Liver (tissue), 7 donors: ENCODE measurements at regions not wholly inside any gene's neighbourhood (a gene's known extent, or its start where the extent isn't known, plus 50 kb on each side); places are given as distances from the start of the nearest gene placed in this dataset.

Experiments
- DNase-seq: peaks from one replicate; pipeline ENCODE4 v3.0.0-alpha.2; 2017; ENCODE audit warnings: low spot score
- H3K27ac ChIP-seq, 2 donors: one replicate each; pipeline ENCODE4 v1.7.0; 2013; ENCODE audit warnings: inconsistent platforms in 2 of 2, low read length in 2 of 2, control low read depth in 1 of 2, low read depth in 1 of 2, mild to moderate bottlenecking in 1 of 2
- H3K27me3 ChIP-seq, 4 donors: one replicate each; pipeline versions ENCODE4 v1.6.1 to v1.7.0; 2013; ENCODE audit warnings: low read length in 3 of 4, inconsistent platforms in 1 of 4, mild to moderate bottlenecking in 1 of 4, moderate library complexity in 1 of 4; ENCODE audit not compliant: control insufficient read depth in 4 of 4, insufficient read depth in 4 of 4
- H3K36me3 ChIP-seq, 4 donors: one replicate each; pipeline versions ENCODE4 v1.6.1 to v1.7.0; 2013; ENCODE audit warnings: low read length in 3 of 4, mild to moderate bottlenecking in 3 of 4, low read depth in 1 of 4, moderate library complexity in 1 of 4; ENCODE audit not compliant: control insufficient read depth in 4 of 4, insufficient read depth in 3 of 4
- H3K4me1 ChIP-seq, 4 donors: one replicate each; pipeline versions ENCODE4 v1.6.1 to v1.7.0; 2013; ENCODE audit warnings: low read length in 3 of 4, mild to moderate bottlenecking in 3 of 4, moderate library complexity in 1 of 4; ENCODE audit not compliant: control insufficient read depth in 4 of 4, insufficient read depth in 4 of 4
- H3K4me3 ChIP-seq, 3 donors: one replicate each; pipeline versions ENCODE4 v1.6.1 to v1.7.0; 2013; ENCODE audit warnings: low read length in 3 of 3, control low read depth in 1 of 3, low read depth in 1 of 3, mild to moderate bottlenecking in 1 of 3
- H3K9ac ChIP-seq, 2 donors: one replicate each; pipeline ENCODE4 v1.7.0; 2013; ENCODE audit warnings: low read length in 2 of 2, mild to moderate bottlenecking in 2 of 2, moderate library complexity in 2 of 2, control low read depth in 1 of 2, low read depth in 1 of 2
- H3K9me3 ChIP-seq, 4 donors: one replicate each; pipeline versions ENCODE4 v1.6.1 to v1.7.0; 2013; ENCODE audit warnings: low read length in 3 of 4; ENCODE audit not compliant: control insufficient read depth in 4 of 4
- EGR1 ChIP-seq, 2 donors: IDR thresholded peaks; 2 replicates each; pipeline ENCODE4 v1.6.1; 2016 to 2018; ENCODE audit warnings: antibody characterized with exemption in 2 of 2, low read depth in 2 of 2
- FOXA2 ChIP-seq: IDR thresholded peaks from 2 replicates; pipeline ENCODE4 v1.6.1; 2016; ENCODE audit warnings: antibody characterized with exemption
- GABPA ChIP-seq, 2 donors: IDR thresholded peaks in 1 of 2; conservative IDR thresholded peaks in 1 of 2; 2 replicates each; pipeline ENCODE4 v1.6.1; 2016; ENCODE audit warnings: antibody characterized with exemption in 2 of 2, mild to moderate bottlenecking in 1 of 2, moderate library complexity in 1 of 2
- HNF4A ChIP-seq, 2 donors: conservative IDR thresholded peaks; 2 replicates each; pipeline ENCODE4 v1.6.1; 2016; ENCODE audit warnings: antibody characterized with exemption in 2 of 2, mild to moderate bottlenecking in 2 of 2
- HNF4G ChIP-seq: IDR thresholded peaks from 2 replicates; pipeline ENCODE4 v1.6.1; 2016; ENCODE audit warnings: antibody characterized with exemption
- JUND ChIP-seq, 2 donors: IDR thresholded peaks; 2 replicates each; pipeline ENCODE4 v1.6.1; 2016; ENCODE audit warnings: antibody characterized with exemption in 2 of 2
- NR2F2 ChIP-seq: IDR thresholded peaks from 2 replicates; pipeline ENCODE4 v1.6.1; 2016; ENCODE audit warnings: antibody characterized with exemption
- RAD21 ChIP-seq, 2 donors: IDR thresholded peaks; 2 replicates each; pipeline ENCODE4 v1.6.1; 2016; ENCODE audit warnings: antibody characterized with exemption in 2 of 2, mild to moderate bottlenecking in 2 of 2
- RXRA ChIP-seq, 2 donors: IDR thresholded peaks; 2 replicates each; pipeline ENCODE4 v1.6.1; 2017 to 2018; ENCODE audit warnings: antibody characterized with exemption in 2 of 2, mild to moderate bottlenecking in 1 of 2
- SP1 ChIP-seq: IDR thresholded peaks from 2 replicates; pipeline ENCODE4 v1.6.1; 2018; ENCODE audit warnings: antibody characterized with exemption, mild to moderate bottlenecking
- YY1 ChIP-seq: IDR thresholded peaks from 2 replicates; pipeline ENCODE4 v1.6.1; 2016; ENCODE audit warnings: antibody characterized with exemption, mild to moderate bottlenecking
- WGBS: extraction: QIAGEN DNeasy Blood & Tissue Kit; methylation state at CpG from one replicate; pipeline ENCODE4 v1.1.7; 2013; 5-methylcytosine and 5-hydroxymethylcytosine counted together
- TF ChIP-seq, protein P1 (sequence below): IDR thresholded peaks from 2 replicates; pipeline ENCODE4 v1.6.1; 2016; ENCODE audit warnings: antibody characterized with exemption
- TF ChIP-seq, protein P2 (sequence below): IDR thresholded peaks from 2 replicates; pipeline ENCODE4 v1.6.1; 2016; ENCODE audit warnings: antibody characterized with exemption
- TF ChIP-seq, protein P3 (sequence below): IDR thresholded peaks from 2 replicates; pipeline ENCODE4 v1.6.1; 2016; ENCODE audit warnings: antibody characterized with exemption, mild to moderate bottlenecking
- TF ChIP-seq, protein P4 (sequence below): IDR thresholded peaks from 2 replicates; pipeline ENCODE4 v1.6.1; 2016; ENCODE audit warnings: antibody characterized with exemption
- donor health status: healthy.
- donor health status: healthy.
- donor health status: healthy.
- donor health status: healthy.

DNA sequence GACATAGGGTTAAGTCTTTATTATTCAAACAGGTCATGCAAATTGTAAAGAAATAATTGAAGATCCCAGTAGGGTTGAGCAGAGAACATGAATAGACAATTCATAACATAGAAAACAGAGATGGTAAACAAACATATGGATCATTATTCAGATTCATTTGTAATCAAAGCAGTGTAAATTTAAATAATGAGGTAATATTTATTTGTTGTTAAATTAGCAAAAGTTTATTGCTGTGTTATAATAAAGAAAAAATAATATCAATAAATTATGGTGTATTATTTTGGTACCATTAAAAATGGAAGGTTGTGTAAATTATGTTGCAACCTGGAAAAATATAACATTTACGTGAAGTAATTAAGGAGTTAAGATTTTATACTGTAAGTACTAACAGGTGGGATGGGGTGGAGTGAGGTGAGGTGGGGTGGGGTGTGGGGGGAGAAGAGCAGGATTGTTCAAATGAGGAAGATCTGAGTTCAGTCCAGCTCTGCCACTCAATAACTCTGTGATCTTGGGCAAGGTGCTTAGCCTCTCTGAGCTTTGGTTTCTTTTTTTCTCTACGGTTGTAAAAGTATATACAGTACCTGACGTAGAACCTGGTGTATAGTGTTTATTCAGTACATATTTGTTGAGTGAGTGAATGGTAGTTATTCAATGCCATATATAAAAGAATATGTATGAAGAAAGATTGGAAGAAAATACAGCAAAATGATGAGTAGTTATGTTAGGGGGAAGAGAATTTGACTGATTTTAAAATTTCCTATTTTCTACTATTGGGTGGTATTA lies 140.3 kb upstream of the KIF26B start (continued):
- TF ChIP-seq, protein P1, sequence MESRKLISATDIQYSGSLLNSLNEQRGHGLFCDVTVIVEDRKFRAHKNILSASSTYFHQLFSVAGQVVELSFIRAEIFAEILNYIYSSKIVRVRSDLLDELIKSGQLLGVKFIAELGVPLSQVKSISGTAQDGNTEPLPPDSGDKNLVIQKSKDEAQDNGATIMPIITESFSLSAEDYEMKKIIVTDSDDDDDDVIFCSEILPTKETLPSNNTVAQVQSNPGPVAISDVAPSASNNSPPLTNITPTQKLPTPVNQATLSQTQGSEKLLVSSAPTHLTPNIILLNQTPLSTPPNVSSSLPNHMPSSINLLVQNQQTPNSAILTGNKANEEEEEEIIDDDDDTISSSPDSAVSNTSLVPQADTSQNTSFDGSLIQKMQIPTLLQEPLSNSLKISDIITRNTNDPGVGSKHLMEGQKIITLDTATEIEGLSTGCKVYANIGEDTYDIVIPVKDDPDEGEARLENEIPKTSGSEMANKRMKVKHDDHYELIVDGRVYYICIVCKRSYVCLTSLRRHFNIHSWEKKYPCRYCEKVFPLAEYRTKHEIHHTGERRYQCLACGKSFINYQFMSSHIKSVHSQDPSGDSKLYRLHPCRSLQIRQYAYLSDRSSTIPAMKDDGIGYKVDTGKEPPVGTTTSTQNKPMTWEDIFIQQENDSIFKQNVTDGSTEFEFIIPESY, result no peak

DNA sequence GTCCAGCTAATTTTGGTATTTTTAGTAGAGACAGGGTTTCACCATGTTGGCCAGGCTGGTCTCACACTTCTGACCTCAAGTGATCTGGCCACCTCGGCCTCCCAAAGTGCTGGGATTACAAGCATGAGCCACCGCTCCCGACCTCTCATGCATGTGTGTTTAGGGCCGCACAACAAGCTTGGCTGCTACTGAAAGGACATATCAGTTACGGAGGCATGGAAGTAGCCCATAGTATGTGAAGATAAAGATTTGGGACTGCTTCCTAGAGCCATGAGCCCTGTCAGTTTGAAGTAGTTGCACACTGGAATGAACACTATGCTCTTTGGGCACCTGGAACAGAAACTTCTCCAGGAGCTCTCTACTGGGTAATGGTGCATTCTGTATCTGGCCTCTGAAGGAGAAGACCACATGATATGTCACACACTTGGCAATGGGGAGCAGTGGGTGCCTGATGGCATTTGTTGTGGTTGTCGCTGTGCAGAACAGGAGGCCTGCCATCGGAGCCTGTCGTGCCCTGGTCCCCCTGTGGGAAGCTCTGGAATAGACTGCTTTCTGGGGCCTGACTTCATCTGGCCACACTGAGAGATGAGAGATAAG lies 144.7 kb upstream of the KIF26B start:
- no peak overlapping the region for H3K4me3 ChIP-seq
- TF ChIP-seq EGR1 (IDR thresholded peaks at IDR 0.05; ENCODE audit: low read depth in 2 of 2) (no peak), GABPA (IDR thresholded peaks at IDR 0.05 in 1 of 2, conservative IDR thresholded peaks at IDR 0.05 in 1 of 2) (no peak)
- 98% methylated on average over 8 of the region's 8 CpGs for WGBS
- no peaks in the 10 kb centered on the region for H3K36me3 ChIP-seq
- H3K27ac ChIP-seq, result no peak overlapping the region
- no peaks in the 10 kb centered on the region for H3K9me3 ChIP-seq
- H3K9ac ChIP-seq, result no peak overlapping the region
- no peak for DNase-seq
- H3K4me1 ChIP-seq, result no peaks in the 10 kb centered on the region
- H3K27me3 ChIP-seq, result no peaks in the 10 kb centered on the region

DNA sequence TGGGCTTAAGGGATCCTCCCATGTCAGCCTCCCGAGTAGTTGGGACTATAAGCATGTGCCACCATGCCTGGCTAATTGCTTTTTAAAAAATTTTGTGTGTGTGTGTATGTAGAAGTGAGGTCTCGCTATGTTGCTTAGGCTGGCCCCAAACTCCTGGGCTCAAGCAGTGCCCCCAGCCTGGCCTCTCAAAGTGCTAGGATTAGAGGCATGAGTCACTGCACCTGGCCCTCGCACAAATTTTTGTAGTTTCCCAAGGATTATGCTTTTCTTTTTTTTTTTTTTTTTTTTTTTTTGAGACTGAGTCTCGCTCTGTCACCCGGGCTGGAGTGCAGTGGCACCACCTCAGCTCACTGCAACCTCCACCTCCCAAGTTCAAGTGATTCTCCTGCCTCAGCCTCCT lies 144.4 kb upstream of the HNRNPU start:
- Histone ChIP-seq H3K9ac (no peak overlapping the region), H3K4me1 (no peaks in the 10 kb centered on the region), H3K27ac (no peak overlapping the region), H3K36me3 (no peaks in the 10 kb centered on the region), H3K4me3 (no peak overlapping the region), H3K9me3 (no peaks in the 10 kb centered on the region), H3K27me3 (no peaks in the 10 kb centered on the region)
- DNase-seq, result no peak
- no peak for TF ChIP-seq NR2F2
- TF ChIP-seq, protein P2, sequence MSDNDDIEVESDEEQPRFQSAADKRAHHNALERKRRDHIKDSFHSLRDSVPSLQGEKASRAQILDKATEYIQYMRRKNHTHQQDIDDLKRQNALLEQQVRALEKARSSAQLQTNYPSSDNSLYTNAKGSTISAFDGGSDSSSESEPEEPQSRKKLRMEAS, result no peak
- TF ChIP-seq HNF4A (conservative IDR thresholded peaks at IDR 0.05), result no peak
- no peak for TF ChIP-seq YY1
- TF ChIP-seq EGR1 (IDR thresholded peaks at IDR 0.05; ENCODE audit: low read depth in 2 of 2), result no peak
- no peak for TF ChIP-seq RXRA (IDR thresholded peaks at IDR 0.05)
- no peak for TF ChIP-seq JUND (IDR thresholded peaks at IDR 0.05)
- TF ChIP-seq, protein P3, sequence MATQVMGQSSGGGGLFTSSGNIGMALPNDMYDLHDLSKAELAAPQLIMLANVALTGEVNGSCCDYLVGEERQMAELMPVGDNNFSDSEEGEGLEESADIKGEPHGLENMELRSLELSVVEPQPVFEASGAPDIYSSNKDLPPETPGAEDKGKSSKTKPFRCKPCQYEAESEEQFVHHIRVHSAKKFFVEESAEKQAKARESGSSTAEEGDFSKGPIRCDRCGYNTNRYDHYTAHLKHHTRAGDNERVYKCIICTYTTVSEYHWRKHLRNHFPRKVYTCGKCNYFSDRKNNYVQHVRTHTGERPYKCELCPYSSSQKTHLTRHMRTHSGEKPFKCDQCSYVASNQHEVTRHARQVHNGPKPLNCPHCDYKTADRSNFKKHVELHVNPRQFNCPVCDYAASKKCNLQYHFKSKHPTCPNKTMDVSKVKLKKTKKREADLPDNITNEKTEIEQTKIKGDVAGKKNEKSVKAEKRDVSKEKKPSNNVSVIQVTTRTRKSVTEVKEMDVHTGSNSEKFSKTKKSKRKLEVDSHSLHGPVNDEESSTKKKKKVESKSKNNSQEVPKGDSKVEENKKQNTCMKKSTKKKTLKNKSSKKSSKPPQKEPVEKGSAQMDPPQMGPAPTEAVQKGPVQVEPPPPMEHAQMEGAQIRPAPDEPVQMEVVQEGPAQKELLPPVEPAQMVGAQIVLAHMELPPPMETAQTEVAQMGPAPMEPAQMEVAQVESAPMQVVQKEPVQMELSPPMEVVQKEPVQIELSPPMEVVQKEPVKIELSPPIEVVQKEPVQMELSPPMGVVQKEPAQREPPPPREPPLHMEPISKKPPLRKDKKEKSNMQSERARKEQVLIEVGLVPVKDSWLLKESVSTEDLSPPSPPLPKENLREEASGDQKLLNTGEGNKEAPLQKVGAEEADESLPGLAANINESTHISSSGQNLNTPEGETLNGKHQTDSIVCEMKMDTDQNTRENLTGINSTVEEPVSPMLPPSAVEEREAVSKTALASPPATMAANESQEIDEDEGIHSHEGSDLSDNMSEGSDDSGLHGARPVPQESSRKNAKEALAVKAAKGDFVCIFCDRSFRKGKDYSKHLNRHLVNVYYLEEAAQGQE, result no peak
- no peak for TF ChIP-seq FOXA2
- TF ChIP-seq SP1, result no peak
- TF ChIP-seq GABPA (IDR thresholded peaks at IDR 0.05 in 1 of 2, conservative IDR thresholded peaks at IDR 0.05 in 1 of 2), result no peak
- TF ChIP-seq, protein P4, sequence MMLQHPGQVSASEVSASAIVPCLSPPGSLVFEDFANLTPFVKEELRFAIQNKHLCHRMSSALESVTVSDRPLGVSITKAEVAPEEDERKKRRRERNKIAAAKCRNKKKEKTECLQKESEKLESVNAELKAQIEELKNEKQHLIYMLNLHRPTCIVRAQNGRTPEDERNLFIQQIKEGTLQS, result no peak
- no peak for TF ChIP-seq HNF4G
- TF ChIP-seq RAD21 (IDR thresholded peaks at IDR 0.05), result no peak
- 96% methylated on average over 5 of the region's 5 CpGs for WGBS
